Caki2 (cell line): ENCODE measurements at regions not wholly inside any gene's neighbourhood (a gene's known extent, or its start where the extent isn't known, plus 50 kb on each side); places are given as distances from the start of the nearest gene placed in this dataset.
"Not testable (repeated sequence)": the region's sequence is repeated elsewhere in the genome, so short reads cannot be mapped to it uniquely, and the experiment has no call there.

ENCODE experiments used
- DNase-seq: peaks from one replicate; pipeline ENCODE4 v3.0.0-alpha.2; 2015; ENCODE audit warnings: low read depth
- in situ Hi-C: cut with HindIII; loops from 2 replicates; pipeline ENCODE4 v1.10.0; 2016; ENCODE audit warnings: low sequenced_read_pairs, low pct_unique_long_range_greater_than_20kb, mixed read lengths

DNA sequence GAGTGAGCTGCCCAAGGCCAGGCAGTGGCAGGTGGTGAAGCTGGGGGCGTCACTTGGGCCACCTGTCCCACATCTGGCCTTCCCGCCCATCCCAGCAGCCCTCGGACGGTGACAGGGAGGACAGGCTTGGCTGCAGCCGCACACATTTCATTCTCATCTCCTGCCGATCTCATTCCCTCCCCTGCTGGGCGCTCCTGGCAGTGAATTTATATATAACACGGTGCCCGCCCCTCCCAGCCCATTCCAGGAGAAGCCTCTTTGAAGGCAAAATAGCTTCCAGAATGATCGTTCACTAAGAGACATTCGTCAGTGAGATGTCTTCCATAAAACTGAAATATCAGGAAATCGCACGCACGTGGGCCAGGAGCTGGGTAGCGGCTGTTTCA, 861.3 kb downstream of the TBC1D22A start:
- in situ Hi-C loops: no loop called here

DNA sequence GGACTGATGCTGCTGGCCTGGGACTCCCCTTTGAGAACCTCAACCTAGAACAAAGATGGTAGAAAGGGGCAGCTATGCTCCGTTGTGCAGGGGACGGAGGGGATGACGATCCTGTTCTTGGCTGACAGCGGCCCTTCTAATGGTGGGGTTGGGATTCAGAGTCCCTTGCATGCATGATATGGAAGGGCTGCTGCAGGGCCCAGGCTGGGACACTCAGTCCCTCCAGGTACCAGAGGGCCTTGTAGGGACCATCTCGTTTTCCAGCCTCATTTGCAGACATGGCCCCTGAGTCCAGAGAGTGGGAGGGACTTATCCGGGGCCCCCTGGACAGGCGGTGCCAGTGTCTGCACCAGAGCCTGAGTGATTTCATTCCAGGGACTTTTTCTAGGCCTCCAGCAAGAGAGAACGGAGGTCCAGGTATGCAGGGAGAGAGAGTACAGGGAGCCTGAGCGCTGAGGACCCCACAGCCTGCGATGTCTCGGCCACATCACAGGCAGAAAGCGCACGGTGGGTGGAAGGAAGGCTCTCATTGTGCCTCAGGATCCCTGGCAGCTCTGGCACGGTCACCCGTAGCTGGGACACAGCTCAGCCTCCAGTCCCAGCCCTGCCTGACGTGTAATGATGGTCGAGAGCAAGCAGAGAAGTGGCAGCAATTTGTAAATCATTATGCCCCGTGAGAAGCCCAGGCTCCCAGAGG, 860.8 kb downstream of the TBC1D22A start:
- DNase-seq: no peak
- in situ Hi-C loops: no loop called here

More for the DNA sequence above, 861.3 kb downstream of the TBC1D22A start:
- DNase-seq: no peak

DNA sequence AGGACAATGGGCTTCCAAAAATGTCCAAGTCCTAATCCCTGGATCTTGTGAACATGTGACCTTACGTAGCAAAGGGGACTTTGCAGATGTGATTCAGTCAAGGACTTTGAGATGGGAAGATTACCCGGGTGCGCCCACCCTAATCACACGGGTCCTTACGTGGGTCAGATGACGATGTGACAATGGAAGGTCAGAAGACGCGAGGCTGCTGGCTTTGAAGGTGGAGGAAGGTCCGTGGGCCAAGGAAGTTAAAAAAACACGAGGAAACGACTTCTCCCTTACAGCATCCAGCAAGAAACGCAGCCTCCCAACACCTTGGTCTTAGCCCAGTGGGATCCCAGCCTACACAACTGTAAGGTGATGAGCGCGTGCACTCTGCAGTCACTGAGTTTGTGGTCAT, 860.1 kb downstream of the TBC1D22A start:
- in situ Hi-C loops: no loop called here
- DNase-seq: no peak

DNA sequence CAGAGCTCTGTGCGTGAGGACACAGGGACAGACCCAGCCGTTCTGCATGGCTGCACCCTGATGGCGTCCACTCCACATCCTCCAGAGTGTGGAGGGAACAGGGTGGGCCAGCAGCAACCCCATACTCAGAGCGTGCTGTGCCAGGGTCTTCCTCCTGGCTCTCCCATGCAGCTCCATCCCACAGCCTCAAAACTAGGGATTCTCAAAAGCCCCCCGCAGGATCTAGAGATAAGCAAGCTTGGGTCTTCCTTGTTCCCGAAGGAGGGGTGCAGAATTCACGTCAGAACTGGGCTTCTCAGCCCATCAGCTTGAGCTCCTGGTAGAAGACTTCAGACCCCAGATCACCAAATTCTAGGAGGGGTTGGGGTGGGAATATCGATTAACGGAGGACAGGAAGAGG, 858.8 kb downstream of the TBC1D22A start:
- DNase-seq: no peak
- in situ Hi-C loops: no loop called here

DNA sequence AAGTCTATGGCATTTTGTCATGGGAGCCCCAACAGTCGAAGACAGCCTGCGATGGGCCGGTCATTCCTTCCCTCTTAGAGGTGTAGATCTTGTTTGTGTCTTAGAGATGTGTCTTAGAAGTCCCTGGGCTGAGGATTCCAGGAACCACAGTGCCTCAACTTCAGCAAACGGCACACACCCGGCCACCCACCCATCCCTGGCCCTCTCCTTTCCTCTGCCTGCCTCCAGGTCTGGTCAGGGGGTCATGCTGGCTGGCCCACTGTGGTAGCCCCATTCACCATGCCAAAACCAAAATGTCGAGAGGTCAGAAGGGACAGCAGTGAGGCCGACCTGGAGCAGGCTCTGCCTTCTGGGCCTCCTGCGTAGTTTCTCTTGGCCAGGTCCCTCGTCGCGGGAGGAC, 857.9 kb downstream of the TBC1D22A start:
- no peak for DNase-seq
- in situ Hi-C loops: no loop called here

DNA sequence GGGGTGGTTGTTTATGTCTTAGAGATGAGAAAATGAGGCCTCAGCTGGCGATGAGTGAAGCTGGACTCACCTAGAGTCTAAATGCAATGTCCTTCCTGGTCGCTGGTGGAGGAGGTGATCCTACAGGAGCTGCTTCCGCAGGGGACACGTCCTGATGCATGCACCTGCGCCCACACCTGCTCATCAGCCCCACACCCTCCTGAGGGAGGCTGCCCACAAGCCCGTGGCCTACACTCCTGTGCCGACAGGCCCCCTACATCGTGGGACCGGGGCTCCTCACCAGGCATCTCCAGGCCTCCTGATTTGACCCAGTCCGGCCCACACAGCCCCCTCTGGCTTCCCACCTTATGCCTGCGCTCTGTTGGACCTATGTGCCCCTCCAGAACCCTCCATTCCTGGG, 857.2 kb downstream of the TBC1D22A start:
- in situ Hi-C loops: no loop called here
- no peak for DNase-seq

DNA sequence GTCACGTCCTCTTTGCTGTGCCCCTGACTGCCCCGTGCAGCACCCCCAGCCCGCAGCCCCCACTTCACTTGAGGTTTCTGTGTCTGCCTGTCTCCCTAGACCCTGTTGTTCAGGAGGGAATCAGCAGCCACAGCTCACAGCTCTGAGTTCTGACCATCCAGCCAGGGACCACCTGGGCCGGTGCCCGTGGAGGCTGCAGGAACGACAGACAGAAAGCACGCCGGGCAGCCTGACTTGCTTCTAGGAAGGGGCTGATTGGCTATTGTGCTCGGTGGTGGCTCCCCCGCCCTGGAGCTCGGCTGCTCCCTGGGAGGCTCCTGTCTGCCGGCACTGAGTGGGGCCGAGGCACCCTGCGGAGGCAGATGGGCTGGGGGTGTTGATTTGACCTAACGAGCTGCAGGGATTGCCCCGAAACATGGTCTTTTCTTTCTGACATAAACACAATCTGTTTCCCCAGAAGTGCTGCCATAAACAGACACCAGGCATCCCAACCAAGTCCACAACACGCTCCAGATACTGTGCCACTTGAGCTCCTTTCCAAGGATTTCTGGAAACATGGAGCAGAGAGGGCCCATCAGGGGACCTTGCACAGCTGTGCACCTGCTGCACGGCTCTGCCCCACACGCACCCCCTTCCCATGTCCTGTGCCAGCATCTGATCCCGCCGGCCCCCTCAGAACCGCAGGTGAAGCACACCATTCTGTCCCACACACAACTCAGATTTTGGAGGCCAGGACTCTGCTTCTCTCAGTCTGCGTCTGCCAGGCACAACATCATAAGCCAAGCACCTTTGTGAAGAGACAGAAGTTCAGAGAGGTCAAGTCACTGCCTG, 855.9 kb downstream of the TBC1D22A start:
- in situ Hi-C loops: no loop called here
- no peak for DNase-seq

DNA sequence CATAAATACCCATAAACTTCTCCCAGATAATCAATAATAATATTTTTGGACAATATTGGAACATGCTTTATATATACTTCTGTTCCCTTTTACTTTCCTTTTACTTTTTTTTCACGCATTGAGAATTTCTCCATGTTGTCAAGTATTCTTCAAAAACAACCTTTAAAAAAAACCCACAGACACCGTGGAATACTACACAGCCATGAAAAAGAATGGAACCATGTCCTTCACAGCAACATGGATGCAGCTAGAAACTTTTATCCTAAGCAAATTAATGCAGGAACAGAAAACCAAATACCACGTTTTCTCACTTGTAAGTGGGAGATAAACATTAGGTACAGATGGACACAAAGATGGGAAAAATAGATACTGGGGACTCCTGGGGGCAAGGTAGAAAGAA, 854.7 kb downstream of the TBC1D22A start:
- DNase-seq: no peak
- in situ Hi-C loops: no loop called here

DNA sequence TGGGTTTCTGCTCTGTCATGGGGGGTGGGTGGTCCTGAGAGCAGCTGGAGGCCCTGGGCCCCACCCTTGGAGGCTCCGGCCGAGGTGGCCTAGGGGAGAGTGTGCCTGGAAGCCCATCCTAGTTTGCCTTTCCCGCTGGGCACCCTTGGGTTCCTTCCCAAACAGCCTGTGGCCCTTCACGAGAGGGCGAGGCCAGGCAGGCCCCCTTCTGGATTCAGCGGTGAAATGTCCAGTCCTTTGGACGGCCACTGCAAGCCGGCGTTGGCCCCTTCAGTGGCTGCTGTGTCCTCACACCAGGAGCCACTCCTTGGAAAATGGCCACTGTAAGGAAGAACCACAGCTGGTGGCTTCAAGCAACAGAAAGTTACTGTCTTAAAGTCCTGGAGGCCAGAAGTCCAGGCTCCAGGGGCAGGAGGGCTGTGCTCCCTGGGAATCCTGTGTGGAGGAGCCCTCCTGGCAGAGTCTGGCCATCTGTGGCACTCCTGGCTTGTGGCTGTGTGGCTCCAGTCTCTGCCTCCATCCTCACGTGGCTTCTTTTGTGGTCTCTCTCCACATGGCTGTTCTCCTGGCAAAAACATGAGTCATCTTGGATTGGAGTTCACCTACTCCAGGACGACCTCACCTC, 854.1 kb downstream of the TBC1D22A start:
- DNase-seq: no peak
- in situ Hi-C loops: no loop called here

DNA sequence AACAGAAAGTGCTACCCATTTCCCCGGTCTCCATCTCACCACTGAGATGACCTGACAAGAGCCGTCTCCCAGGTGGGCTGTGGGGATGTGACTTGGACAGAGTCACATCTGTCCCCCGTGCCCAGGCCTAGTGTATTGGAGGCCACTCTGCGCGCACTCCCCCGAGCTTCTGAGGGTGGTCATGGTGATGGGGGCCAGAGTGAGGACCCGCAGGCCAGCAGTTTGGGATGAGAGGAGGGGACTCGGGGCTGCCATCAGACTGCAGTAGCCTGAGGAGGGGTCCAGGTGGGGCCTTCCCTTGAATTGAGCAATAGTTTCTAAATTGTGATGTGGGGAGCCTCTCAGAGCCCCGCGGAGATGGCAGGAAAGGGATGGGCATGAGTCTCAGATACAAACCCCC, 852.6 kb downstream of the TBC1D22A start:
- in situ Hi-C loops: no loop called here
- DNase-seq: no peak

DNA sequence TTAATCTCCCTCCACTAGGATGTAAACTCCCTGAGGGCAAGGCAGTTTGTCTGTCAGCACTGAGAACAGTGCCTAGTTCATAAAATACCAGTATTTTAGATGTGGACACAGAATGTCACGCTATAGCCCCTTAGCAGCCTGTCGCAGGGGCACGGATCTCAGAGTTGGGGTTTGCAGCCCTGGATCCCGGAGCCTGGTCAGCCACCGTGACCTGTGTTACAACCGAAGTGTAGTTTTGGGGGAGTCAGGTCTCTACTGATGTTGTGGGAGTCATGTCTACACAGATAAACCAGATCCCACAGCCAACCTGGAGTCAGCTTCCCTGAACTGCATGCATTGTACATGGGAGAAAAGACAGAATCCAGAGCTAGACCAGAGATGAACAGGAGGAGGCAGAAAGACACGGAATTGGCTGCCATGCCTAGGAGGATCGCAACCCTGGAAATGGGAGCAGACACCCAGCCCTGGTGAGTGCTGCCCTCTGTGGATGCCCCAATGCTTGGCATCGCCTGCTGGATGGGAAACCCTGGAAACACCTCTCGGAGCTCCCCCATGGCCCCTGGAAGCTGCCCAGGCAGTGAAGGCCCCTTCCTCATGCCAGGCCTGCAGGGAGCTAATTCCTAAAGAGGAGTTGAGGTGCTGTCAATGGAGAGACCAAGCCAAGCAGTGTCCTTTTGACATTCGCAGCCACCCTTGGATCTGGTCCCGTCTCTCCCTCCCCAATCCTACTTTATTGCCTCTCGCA, 851.3 kb downstream of the TBC1D22A start:
- no peak for DNase-seq
- in situ Hi-C loops: no loop called here

DNA sequence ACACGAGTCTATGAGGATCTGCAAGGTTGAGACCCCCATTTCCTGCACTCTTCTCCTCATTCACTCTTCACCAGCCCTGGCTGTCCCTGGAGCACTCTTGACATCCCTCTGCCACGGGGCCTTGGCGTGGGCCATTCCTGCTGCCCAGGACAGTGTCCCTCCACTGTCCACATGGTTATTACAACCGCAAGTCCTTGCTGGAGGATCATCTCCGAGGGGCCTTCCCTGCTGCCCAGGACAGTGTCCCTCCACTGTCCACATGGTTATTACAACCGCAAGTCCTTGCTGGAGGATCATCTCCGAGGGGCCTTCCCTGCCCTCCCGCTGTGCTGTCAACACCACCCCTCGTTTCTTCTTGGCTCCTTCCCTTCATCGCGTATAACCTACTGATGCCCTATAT, 850.7 kb downstream of the TBC1D22A start:
- in situ Hi-C loops, DNase-seq: not testable (repeated sequence)

DNA sequence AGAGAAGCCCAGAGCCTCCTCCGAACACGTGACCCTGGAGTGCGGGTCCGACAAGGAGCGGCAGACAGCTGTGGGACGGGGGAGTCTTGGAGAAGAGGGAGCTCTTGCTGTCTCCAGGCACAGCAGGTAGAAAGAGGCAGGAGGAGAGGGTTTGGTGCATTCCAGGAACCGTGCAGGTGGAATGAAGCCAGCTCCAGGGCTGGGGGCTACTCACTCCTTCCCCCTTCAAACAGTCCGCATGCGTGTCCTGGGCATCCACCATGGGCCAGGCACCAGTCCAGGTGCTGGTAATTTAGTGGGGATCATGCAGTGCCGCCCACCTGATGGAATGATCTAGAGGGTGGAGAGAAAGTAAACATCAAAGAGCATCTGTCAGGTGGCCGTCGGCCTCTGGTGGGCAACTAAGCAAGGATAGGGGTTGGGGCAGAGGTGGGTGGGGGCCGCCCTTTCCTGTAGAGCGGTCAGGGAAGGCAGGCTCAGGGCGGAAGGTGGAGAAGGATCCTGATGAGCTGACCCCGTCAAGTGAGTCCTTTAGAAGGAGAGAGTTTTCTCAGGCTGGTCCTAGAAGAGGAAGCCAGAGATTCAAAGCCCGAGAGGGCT, 850.0 kb downstream of the TBC1D22A start:
- DNase-seq: no peak
- in situ Hi-C loops: no loop called here

DNA sequence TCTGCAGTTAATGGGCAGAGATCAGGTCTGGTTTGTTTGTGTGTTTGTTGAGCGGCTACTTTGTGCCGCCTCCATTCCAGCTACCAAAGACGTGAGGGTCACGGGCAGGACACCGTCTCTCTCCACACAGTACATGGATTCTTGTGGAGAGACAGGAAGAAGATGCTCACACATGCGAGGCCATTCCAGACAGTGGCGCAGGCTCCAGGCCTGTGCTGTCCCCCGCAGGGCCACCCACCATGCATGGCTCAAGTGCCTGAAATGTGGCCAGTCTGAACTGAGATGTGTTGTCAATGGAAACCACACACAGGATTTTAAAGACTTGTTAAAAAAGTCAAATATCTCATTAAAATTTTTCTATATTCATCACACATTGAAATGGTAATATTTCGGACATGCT, 848.3 kb downstream of the TBC1D22A start:
- in situ Hi-C loops: no loop called here
- no peak for DNase-seq

DNA sequence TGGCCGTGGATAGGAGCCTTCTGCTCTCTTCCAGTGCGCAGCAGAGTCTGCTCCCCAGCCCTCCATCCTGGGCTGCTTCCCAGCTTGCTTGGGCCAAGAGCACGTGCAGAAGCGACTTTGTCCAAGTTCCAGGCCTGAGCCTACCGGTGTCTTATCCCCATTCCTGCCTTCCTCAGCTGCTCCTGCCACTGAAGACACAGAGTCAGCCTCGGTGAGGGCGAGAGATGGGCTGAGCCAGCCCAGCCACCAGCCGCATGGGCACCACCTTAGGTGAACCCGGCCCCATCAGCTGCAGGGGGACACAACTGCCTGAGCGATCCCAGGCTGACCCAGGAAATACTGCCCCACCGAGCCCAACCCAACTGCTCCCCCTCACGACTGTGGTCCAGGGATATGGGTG, 847.8 kb downstream of the TBC1D22A start:
- no peak for DNase-seq
- in situ Hi-C loops: no loop called here

DNA sequence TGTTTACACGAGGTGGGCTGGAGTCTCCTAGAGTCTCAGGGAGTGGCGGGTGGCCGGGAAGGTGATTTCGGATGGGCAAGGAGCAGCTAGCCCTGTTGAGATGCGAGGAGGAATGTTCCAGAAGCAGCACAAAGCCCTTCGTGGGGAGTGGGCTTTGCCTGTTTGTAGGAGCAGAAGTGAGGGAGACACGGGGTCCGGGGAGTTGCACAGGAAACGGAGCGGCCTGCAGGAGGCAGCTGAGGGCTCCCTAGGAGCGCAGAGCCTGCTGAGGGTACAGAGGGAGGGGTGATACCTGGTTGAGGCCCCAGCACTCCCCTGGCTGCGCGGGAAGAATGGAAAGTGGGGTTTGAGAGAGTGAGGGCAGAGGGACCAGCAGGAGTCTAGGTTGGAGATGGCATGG, 847.2 kb downstream of the TBC1D22A start:
- in situ Hi-C loops: no loop called here
- no peak for DNase-seq

DNA sequence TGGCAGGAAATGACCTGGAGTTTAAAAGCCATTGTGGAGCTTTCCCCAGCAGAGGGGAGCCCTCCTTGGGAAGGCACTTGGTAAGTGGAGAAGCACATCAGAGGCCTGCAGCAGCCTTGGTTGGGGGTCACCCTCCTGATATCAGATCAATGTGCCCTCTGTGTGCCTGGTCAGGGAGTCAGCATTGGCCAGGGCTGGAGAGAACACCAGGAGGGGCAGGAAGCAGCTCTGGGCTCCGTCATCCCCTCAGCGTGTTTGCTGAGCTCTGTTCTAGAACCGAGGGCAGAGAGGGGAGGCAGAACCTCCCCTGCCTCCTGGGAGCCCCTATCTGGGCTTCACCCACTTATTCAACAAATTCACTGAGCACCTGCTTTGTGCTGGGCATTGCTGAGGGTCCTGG, 846.0 kb downstream of the TBC1D22A start:
- in situ Hi-C loops: no loop called here
- DNase-seq: no peak

DNA sequence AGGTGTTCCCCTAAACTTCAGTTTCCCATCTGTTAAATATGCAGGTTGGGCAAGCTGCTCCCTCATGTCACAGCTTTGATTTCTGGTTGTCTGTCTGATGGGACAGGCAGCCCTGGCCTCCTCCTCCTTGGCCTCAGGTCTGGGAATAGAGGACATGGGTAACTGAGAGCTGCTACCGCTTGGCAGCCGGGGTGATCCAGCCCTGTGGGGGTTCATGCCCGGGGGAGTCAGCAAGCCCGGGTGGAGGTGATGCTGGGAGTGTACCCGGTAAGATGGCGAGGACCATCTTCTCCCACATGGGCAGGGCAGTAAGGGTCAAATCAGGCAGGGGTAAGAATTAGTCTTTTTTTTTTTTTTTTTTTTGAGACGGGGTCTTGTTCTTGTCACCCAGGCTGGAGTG, 845.0 kb downstream of the TBC1D22A start:
- in situ Hi-C loops: no loop called here
- DNase-seq: no peak
